ENCODE measurements at regions not wholly inside any gene's neighbourhood (a gene's known extent, or its start where the extent isn't known, plus 50 kb on each side); places are given as distances from the start of the nearest gene placed in this dataset.
A peak's percentile ranks its signal among the peaks of the same experiment; 100 is the strongest.

- H3K36me3 ChIP-seq (ENCODE audit: control insufficient read depth, insufficient read depth, low read length, severe bottlenecking): no peaks in the 10 kb centered on the region
- no peaks in the 10 kb centered on the region for H3K27me3 ChIP-seq (replicated peaks; ENCODE audit: control insufficient read depth, insufficient read depth, low read length)
- no peak overlapping the region for H3K4me3 ChIP-seq (ENCODE audit: low read length)
- H3K9me3 ChIP-seq (ENCODE audit: control insufficient read depth, low read length): no peaks in the 10 kb centered on the region
- DNase-seq (ENCODE audit: low read depth): no peak
- H3K9ac ChIP-seq (ENCODE audit: low read length): no peak overlapping the region
- peaks cover 6% of the 10 kb centered on the region for H3K4me1 ChIP-seq (ENCODE audit: control insufficient read depth, insufficient read depth, low read length)
Measured at GRCh38 chr2:12506846-12507245, 209.9 kb upstream of the TRIB2 start.

DNA sequence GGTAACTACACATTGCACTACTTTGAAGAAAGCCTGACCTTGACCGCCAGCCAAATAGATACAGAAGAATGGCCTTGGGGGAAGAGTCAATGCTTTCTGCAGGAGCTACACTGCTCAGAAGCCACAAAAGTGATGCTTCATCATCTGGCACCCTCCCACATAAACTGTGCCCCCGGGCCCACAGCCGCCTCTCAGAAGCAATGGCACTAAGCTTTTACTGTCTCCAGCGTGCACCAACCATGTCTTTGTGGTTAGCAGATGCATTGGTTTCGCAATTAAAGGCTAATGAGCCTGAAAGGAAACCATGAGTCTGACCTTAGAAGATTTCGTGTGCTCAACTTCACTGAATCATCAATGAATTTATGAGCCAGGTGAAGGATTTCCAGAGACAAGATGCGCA lies 209.4 kb upstream of the TRIB2 start:
- Histone ChIP-seq H3K4me1 (ENCODE audit: control insufficient read depth, insufficient read depth, low read length) (peaks cover 6% of the 10 kb centered on the region), H3K9ac (ENCODE audit: low read length) (no peak overlapping the region), H3K4me3 (ENCODE audit: low read length) (no peak overlapping the region), H3K9me3 (ENCODE audit: control insufficient read depth, low read length) (no peaks in the 10 kb centered on the region), H3K36me3 (ENCODE audit: control insufficient read depth, insufficient read depth, low read length, severe bottlenecking) (no peaks in the 10 kb centered on the region), H3K27me3 (replicated peaks; ENCODE audit: control insufficient read depth, insufficient read depth, low read length) (no peaks in the 10 kb centered on the region)
- peak; percentile 77 for DNase-seq (ENCODE audit: low read depth)

DNA sequence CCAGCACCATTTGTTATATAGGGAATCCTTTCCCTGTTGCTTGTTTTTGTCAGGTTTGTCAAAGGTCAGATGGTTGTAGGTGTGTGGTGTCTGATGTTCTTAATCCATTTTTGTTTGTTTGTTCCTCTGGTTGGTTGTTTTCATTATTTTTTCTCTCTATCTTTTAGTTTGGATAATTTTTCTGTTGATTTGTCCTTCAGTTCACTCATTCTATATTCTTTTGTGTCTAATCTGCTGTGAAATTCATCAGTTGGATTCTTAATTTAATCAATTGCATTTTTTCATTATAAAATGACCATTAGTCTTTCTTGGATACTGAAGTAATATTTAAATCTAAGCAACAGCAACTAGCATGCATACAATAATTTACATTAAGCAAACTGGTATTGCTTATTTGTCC lies 206.7 kb upstream of the TRIB2 start:
- Histone ChIP-seq H3K4me3 (ENCODE audit: low read length) (no peak overlapping the region), H3K9ac (ENCODE audit: low read length) (no peak overlapping the region), H3K4me1 (ENCODE audit: control insufficient read depth, insufficient read depth, low read length) (no peaks in the 10 kb centered on the region), H3K27me3 (replicated peaks; ENCODE audit: control insufficient read depth, insufficient read depth, low read length) (no peaks in the 10 kb centered on the region), H3K9me3 (ENCODE audit: control insufficient read depth, low read length) (no peaks in the 10 kb centered on the region), H3K36me3 (ENCODE audit: control insufficient read depth, insufficient read depth, low read length, severe bottlenecking) (no peaks in the 10 kb centered on the region)
- DNase-seq (ENCODE audit: low read depth): no peak

DNA sequence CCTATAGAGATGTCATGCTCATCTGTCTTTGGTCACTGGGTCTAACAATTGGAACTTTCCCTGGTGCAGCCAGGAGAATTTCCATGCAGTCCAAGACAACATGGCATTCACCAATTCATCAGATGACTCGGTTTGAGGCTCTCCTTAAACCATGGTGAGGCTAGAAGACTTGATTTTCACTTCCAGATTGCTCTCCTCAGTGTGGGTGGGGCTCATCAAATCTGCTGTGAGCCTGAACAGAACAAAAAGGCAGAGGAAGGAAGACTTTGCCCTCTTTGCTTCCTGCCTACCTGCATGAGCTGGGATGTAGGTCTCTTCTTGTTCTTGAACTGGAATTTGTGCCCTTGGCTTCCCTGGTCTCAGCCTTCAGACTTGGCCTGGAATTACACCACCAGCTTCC lies 203.4 kb upstream of the TRIB2 start:
- no peak overlapping the region for H3K4me3 ChIP-seq (ENCODE audit: low read length)
- H3K9me3 ChIP-seq (ENCODE audit: control insufficient read depth, low read length): no peaks in the 10 kb centered on the region
- H3K36me3 ChIP-seq (ENCODE audit: control insufficient read depth, insufficient read depth, low read length, severe bottlenecking): no peaks in the 10 kb centered on the region
- H3K4me1 ChIP-seq (ENCODE audit: control insufficient read depth, insufficient read depth, low read length): no peaks in the 10 kb centered on the region
- H3K27me3 ChIP-seq (replicated peaks; ENCODE audit: control insufficient read depth, insufficient read depth, low read length): no peaks in the 10 kb centered on the region
- DNase-seq (ENCODE audit: low read depth): no peak
- no peak overlapping the region for H3K9ac ChIP-seq (ENCODE audit: low read length)

- Histone ChIP-seq H3K9me3 (ENCODE audit: control insufficient read depth, low read length) (no peaks in the 10 kb centered on the region), H3K4me1 (ENCODE audit: control insufficient read depth, insufficient read depth, low read length) (no peaks in the 10 kb centered on the region), H3K4me3 (ENCODE audit: low read length) (no peak overlapping the region), H3K36me3 (ENCODE audit: control insufficient read depth, insufficient read depth, low read length, severe bottlenecking) (no peaks in the 10 kb centered on the region), H3K27me3 (replicated peaks; ENCODE audit: control insufficient read depth, insufficient read depth, low read length) (no peaks in the 10 kb centered on the region), H3K9ac (ENCODE audit: low read length) (no peak overlapping the region)
- DNase-seq (ENCODE audit: low read depth): no peak
Measured at GRCh38 chr2:12514168-12514567, 202.6 kb upstream of the TRIB2 start.

DNA sequence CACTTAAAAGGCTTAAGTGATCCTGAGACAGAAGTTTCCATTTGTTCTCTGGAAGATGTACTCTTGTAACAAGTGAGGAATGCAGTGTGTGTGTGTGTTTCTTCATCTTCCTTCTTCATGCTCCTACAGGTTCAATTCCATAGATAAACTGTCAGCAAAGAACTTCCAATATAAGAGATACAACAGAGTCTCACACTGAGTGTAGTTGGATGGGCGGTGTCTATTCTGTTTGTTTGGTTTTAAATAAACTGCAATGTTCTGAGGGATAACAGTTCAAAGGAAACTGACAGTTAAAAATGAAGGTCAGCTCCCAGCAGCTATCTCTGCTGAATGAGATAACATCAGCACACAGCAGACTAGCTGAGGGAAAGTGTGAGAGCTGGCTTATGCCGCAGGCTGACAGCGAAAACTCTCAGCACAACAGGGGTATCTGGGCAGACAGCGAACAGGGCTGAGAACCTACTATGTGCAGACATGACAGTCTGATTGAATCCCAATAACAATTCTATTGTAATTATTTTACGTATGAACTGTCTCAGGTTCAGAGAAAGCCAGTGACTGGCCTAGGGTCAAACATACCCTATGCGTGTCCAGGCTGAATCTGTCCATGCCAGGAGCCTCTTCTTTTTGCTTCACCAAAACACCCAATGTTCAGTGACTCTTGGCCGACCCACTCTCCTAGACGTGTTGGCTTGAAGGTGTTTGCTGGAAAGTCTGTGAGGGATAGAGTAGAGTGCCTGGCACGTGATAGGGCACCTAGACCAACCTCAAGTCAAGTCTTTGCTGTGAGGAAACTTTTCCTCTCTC lies 201.9 kb upstream of the TRIB2 start:
- no peaks in the 10 kb centered on the region for H3K9me3 ChIP-seq (ENCODE audit: control insufficient read depth, low read length)
- H3K4me3 ChIP-seq (ENCODE audit: low read length): no peak overlapping the region
- no peak for DNase-seq (ENCODE audit: low read depth)
- no peaks in the 10 kb centered on the region for H3K36me3 ChIP-seq (ENCODE audit: control insufficient read depth, insufficient read depth, low read length, severe bottlenecking)
- no peak overlapping the region for H3K9ac ChIP-seq (ENCODE audit: low read length)
- no peaks in the 10 kb centered on the region for H3K27me3 ChIP-seq (replicated peaks; ENCODE audit: control insufficient read depth, insufficient read depth, low read length)
- no peaks in the 10 kb centered on the region for H3K4me1 ChIP-seq (ENCODE audit: control insufficient read depth, insufficient read depth, low read length)

GRCh38 chr2:12515871-12516270 lies 200.9 kb upstream of the TRIB2 start:
- Histone ChIP-seq H3K4me1 (ENCODE audit: control insufficient read depth, insufficient read depth, low read length) (no peaks in the 10 kb centered on the region), H3K36me3 (ENCODE audit: control insufficient read depth, insufficient read depth, low read length, severe bottlenecking) (no peaks in the 10 kb centered on the region), H3K4me3 (ENCODE audit: low read length) (no peak overlapping the region), H3K9me3 (ENCODE audit: control insufficient read depth, low read length) (no peaks in the 10 kb centered on the region), H3K27me3 (replicated peaks; ENCODE audit: control insufficient read depth, insufficient read depth, low read length) (no peaks in the 10 kb centered on the region), H3K9ac (ENCODE audit: low read length) (no peak overlapping the region)
- no peak for DNase-seq (ENCODE audit: low read depth)

DNA sequence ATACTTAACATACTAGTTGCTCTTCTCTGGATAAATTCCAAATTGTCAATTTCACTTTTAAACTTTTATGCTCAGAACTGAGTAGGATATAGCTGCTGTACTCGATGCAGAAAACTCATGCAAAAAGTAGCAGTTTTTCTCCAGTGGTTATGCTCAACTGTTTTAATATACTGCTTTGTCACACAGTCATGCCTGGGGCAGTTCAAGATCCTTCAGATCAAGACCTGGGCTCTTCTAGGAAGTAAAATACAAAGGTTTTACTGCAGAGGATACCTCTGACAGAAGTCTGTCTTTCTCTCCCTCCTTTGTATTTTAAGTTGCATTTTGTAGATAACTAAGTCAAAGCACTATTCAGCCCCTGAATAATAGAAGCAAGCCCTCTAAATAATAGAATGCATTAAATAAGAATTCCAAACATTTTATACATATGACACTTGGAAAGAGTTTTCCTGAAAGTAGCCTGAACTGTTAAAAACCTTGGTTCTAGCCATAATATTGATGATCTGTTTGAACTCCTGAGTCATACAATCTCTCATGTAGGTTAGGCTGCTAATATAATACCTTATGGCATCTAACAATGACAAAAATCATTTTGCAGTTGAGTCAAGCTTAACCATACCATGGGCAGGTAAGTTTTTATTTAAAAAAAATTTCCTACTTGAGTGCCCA lies 183.3 kb upstream of the TRIB2 start:
- Histone ChIP-seq H3K9ac (ENCODE audit: low read length) (no peak overlapping the region), H3K9me3 (ENCODE audit: control insufficient read depth, low read length) (no peaks in the 10 kb centered on the region), H3K4me1 (ENCODE audit: control insufficient read depth, insufficient read depth, low read length) (peaks cover 17% of the 10 kb centered on the region), H3K27me3 (replicated peaks; ENCODE audit: control insufficient read depth, insufficient read depth, low read length) (no peaks in the 10 kb centered on the region), H3K36me3 (ENCODE audit: control insufficient read depth, insufficient read depth, low read length, severe bottlenecking) (no peaks in the 10 kb centered on the region), H3K4me3 (ENCODE audit: low read length) (no peak overlapping the region)
- peak; percentile 21 for DNase-seq (ENCODE audit: low read depth)

DNA sequence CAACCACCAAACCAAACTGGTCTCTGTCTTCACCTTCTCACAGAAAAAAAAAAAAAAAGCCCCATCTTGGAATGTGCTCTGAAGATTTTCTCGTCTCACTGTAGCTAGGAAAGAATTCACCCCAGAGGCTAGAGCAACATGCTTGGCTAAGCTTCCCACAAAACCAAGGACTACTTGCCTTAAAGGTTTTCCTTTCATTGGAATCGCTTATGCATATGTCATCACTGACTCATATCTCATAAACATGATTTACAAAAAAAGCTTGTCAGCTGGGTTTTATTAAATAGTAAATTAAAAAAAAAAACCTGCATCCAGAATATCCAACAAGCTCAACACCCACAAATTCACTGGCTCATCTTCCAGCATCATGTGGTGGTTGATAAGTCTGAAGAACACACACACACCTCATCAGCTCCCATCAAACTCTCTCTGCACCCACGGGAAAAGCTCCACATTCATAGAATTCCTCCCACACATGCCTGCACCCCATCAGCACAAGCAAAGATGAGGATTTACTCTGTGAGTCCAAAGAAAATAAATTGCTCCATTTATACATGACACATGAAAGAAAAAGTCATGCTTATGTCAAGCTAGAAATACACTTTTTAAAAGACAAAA lies 182.0 kb upstream of the TRIB2 start:
- H3K9me3 ChIP-seq (ENCODE audit: control insufficient read depth, low read length): no peaks in the 10 kb centered on the region
- peak overlapping the region; percentile 42 for H3K4me3 ChIP-seq (ENCODE audit: low read length)
- H3K4me1 ChIP-seq (ENCODE audit: control insufficient read depth, insufficient read depth, low read length): peaks cover 17% of the 10 kb centered on the region
- peak; percentile 93 for DNase-seq (ENCODE audit: low read depth)
- no peaks in the 10 kb centered on the region for H3K27me3 ChIP-seq (replicated peaks; ENCODE audit: control insufficient read depth, insufficient read depth, low read length)
- peak overlapping the region; percentile 24 for H3K9ac ChIP-seq (ENCODE audit: low read length)
- no peaks in the 10 kb centered on the region for H3K36me3 ChIP-seq (ENCODE audit: control insufficient read depth, insufficient read depth, low read length, severe bottlenecking)

DNA sequence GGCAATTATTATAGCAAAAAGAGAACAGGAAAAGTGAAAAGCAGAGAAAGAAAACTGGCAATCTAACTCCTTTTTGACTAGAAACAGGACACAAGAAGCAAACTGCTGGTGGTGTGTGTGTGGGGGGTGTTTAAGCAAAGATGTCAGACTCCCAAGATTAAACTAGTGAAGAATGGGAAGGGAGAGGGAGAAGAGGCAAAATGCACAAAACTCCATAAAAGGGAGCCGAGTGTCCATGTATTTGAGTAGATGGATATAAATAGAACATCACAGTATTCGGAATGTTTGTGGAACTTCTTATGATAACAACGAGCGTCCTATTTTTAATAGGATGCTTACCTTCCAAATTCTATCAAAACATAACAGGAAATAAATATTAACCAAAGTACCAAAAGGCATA lies 179.8 kb upstream of the TRIB2 start:
- no peak overlapping the region for H3K9ac ChIP-seq (ENCODE audit: low read length)
- DNase-seq (ENCODE audit: low read depth): no peak
- H3K4me1 ChIP-seq (ENCODE audit: control insufficient read depth, insufficient read depth, low read length): peaks cover 17% of the 10 kb centered on the region
- H3K9me3 ChIP-seq (ENCODE audit: control insufficient read depth, low read length): no peaks in the 10 kb centered on the region
- no peaks in the 10 kb centered on the region for H3K27me3 ChIP-seq (replicated peaks; ENCODE audit: control insufficient read depth, insufficient read depth, low read length)
- no peaks in the 10 kb centered on the region for H3K36me3 ChIP-seq (ENCODE audit: control insufficient read depth, insufficient read depth, low read length, severe bottlenecking)
- H3K4me3 ChIP-seq (ENCODE audit: low read length): no peak overlapping the region

GRCh38 chr2:12538138-12538694 lies 178.5 kb upstream of the TRIB2 start:
- Histone ChIP-seq H3K9me3 (ENCODE audit: control insufficient read depth, low read length) (no peaks in the 10 kb centered on the region), H3K4me3 (ENCODE audit: low read length) (no peak overlapping the region), H3K4me1 (ENCODE audit: control insufficient read depth, insufficient read depth, low read length) (peaks cover 18% of the 10 kb centered on the region), H3K27me3 (replicated peaks; ENCODE audit: control insufficient read depth, insufficient read depth, low read length) (no peaks in the 10 kb centered on the region), H3K9ac (ENCODE audit: low read length) (no peak overlapping the region), H3K36me3 (ENCODE audit: control insufficient read depth, insufficient read depth, low read length, severe bottlenecking) (no peaks in the 10 kb centered on the region)
- no peak for DNase-seq (ENCODE audit: low read depth)

Data from adipocyte (in vitro differentiated cells).